Motor neuron (in vitro differentiated cells): ENCODE measurements at regions not wholly inside any gene's neighbourhood (a gene's known extent, or its start where the extent isn't known, plus 50 kb on each side); places are given as distances from the start of the nearest gene placed in this dataset.

Experiments
- ATAC-seq, 8 experiments: fragments of 200-7000 bp; cut with Tn5 transposase; replicated peaks in 6 of 8; 2 replicates each; pipeline ENCODE4 v1.8.0; 2021; ENCODE audit warnings: mild to moderate bottlenecking in 8 of 8, moderate library complexity in 8 of 8
- H3K27ac ChIP-seq, 2 donors: fragments of 250-450 bp; sonication (Bioruptor Pico); 2 replicates each; pipeline ENCODE4 v1.9.0; 2021; ENCODE audit warnings: antibody characterized with exemption in 2 of 2, mild to moderate bottlenecking in 2 of 2, moderate library complexity in 1 of 2
- H3K4me1 ChIP-seq, 2 donors: fragments of 250-450 bp; sonication (Bioruptor Pico); replicated peaks in 1 of 2; 2 replicates each; pipeline ENCODE4 v1.6.1; 2021; ENCODE audit warnings: antibody characterized with exemption in 2 of 2, mild to moderate bottlenecking in 2 of 2, moderate library complexity in 1 of 2
- H3K4me3 ChIP-seq, 5 donors: fragments of 250-450 bp; sonication (Bioruptor Pico); 2 replicates each; pipeline ENCODE4 v1.9.0; 2021; ENCODE audit warnings: antibody characterized with exemption in 5 of 5, mild to moderate bottlenecking in 5 of 5, moderate library complexity in 4 of 5
- WGBS, 10 experiments: fragments of 450-650 bp; shearing (Covaris generic); methylation state at CpG; one replicate each; pipeline ENCODE4 v1.0.0; 2022; 5-methylcytosine and 5-hydroxymethylcytosine counted together
- in situ Hi-C, 9 experiments: fragments of 400-800 bp; cut with MboI; loops; one replicate each; pipeline ENCODE4 v1.15.0; 2021; ENCODE audit warnings: low sequenced_read_pairs in 9 of 9, low pct_unique_long_range_greater_than_20kb in 2 of 9; ENCODE audit not compliant: unreplicated experiment in 9 of 9

- H3K27ac ChIP-seq: no peak overlapping the region
- no peak for ATAC-seq
- in situ Hi-C loops: no loop called here
- WGBS, 10 experiments: 50 to 100% (median 100%) methylated on average over 2 of the region's 23 CpGs; no CpG with 5 or more reads in 7 of the 10 experiments
- no peak overlapping the region for H3K4me3 ChIP-seq
- H3K4me1 ChIP-seq: no peaks in the 10 kb centered on the region
These were observed 129.8 kb downstream of the LRRC30 start for GRCh38 chr18:7360606-7361170.

- no peak overlapping the region for H3K4me3 ChIP-seq
- no peak for ATAC-seq
- H3K27ac ChIP-seq: no peak overlapping the region
- in situ Hi-C loops: no loop called here
- WGBS, 10 experiments: 4 to 96% (median 44%) methylated on average over 2 to 5 of the region's 5 CpGs; no CpG with 5 or more reads in 2 of the 10 experiments
- H3K4me1 ChIP-seq: no peaks in the 10 kb centered on the region
These were observed 132.4 kb downstream of the LRRC30 start for GRCh38 chr18:7363338-7363737.

- Histone ChIP-seq H3K4me3 (no peak overlapping the region), H3K4me1 (peaks cover 3 to 6% of the 10 kb centered on the region in 2 donors), H3K27ac (no peak overlapping the region)
- ATAC-seq: peak in 4 of 8 experiments; percentile 11 to 42 (median 34)
- 7 to 82% (median 60%) methylated on average over 1 to 4 of the region's 7 CpGs; no CpG with 5 or more reads in 5 of the 10 experiments for WGBS, 10 experiments
- in situ Hi-C loops: no loop called here
These were observed 135.7 kb downstream of the LRRC30 start for GRCh38 chr18:7366597-7366996.

- in situ Hi-C loops: no loop called here
- no peak overlapping the region for H3K27ac ChIP-seq
- H3K4me1 ChIP-seq: peaks cover 3 to 6% of the 10 kb centered on the region in 2 donors
- ATAC-seq: no peak
- WGBS, 10 experiments: 17 to 78% (median 52%) methylated on average over 1 to 5 of the region's 7 CpGs; no CpG with 5 or more reads in 4 of the 10 experiments
- no peak overlapping the region for H3K4me3 ChIP-seq
These were observed 136.4 kb downstream of the LRRC30 start for GRCh38 chr18:7367336-7367735.

GRCh38 chr18:7369006-7369405, 138.1 kb downstream of the LRRC30 start:
- ATAC-seq: no peak
- peaks cover 3 to 6% of the 10 kb centered on the region in 2 donors for H3K4me1 ChIP-seq
- in situ Hi-C loops: no loop called here
- no peak overlapping the region for H3K4me3 ChIP-seq
- H3K27ac ChIP-seq: no peak overlapping the region
- 0 to 100% (median 80%) methylated on average over 1 to 7 of the region's 7 CpGs; no CpG with 5 or more reads in 3 of the 10 experiments for WGBS, 10 experiments

GRCh38 chr18:7370375-7370774, 139.5 kb downstream of the LRRC30 start:
- H3K27ac ChIP-seq: no peak overlapping the region
- peak in 6 of 8 experiments; percentile 11 to 92 (median 84) for ATAC-seq
- 20 to 86% (median 76%) methylated on average over 1 to 3 of the region's 7 CpGs; no CpG with 5 or more reads in 3 of the 10 experiments for WGBS, 10 experiments
- in situ Hi-C loops: no loop called here
- H3K4me3 ChIP-seq: no peak overlapping the region
- H3K4me1 ChIP-seq: peaks cover 3 to 6% of the 10 kb centered on the region in 2 donors

GRCh38 chr18:7370802-7371201, 139.9 kb downstream of the LRRC30 start:
- Histone ChIP-seq H3K4me3 (no peak overlapping the region), H3K27ac (no peak overlapping the region)

GRCh38 chr18:7373441-7373840, 142.6 kb downstream of the LRRC30 start:
- WGBS, 10 experiments: 0 to 80% (median 67%) methylated on average over 1 to 6 of the region's 6 CpGs; no CpG with 5 or more reads in 1 of the 10 experiments

More at GRCh38 chr18:7370802-7371201, 139.9 kb downstream of the LRRC30 start:
- ATAC-seq: peak in 6 of 8 experiments; percentile 16 to 80 (median 72)
- H3K4me1 ChIP-seq: peaks cover 3 to 6% of the 10 kb centered on the region in 2 donors
- in situ Hi-C loops: no loop called here
- WGBS, 10 experiments: 0 to 88% (median 49%) methylated on average over 2 to 11 of the region's 11 CpGs; no CpG with 5 or more reads in 2 of the 10 experiments

GRCh38 chr18:7381307-7381706, 150.4 kb downstream of the LRRC30 start:
- Histone ChIP-seq H3K4me3 (no peak overlapping the region), H3K27ac (no peak overlapping the region), H3K4me1 (peaks cover 0 to 28% of the 10 kb centered on the region in 2 donors)
- in situ Hi-C loops: no loop called here
- 36 to 100% (median 92%) methylated on average over 1 to 8 of the region's 9 CpGs; no CpG with 5 or more reads in 1 of the 10 experiments for WGBS, 10 experiments
- ATAC-seq: no peak

More at GRCh38 chr18:7373441-7373840, 142.6 kb downstream of the LRRC30 start:
- no peak overlapping the region for H3K27ac ChIP-seq
- peaks cover 3 to 6% of the 10 kb centered on the region in 2 donors for H3K4me1 ChIP-seq
- H3K4me3 ChIP-seq: no peak overlapping the region
- ATAC-seq: no peak
- in situ Hi-C loops: no loop called here

- H3K4me1 ChIP-seq: peaks cover 0 to 28% of the 10 kb centered on the region in 2 donors
- in situ Hi-C loops: no loop called here
- H3K27ac ChIP-seq: peak overlapping the region in 1 of 2 donors; percentile 32
- H3K4me3 ChIP-seq: no peak overlapping the region
- peak in 5 of 8 experiments; percentile 54 to 92 (median 75) for ATAC-seq
- WGBS, 10 experiments: 0 to 74% (median 25%) methylated on average over 1 to 5 of the region's 5 CpGs; no CpG with 5 or more reads in 3 of the 10 experiments
These were observed 151.6 kb downstream of the LRRC30 start for GRCh38 chr18:7382328-7383001.

- Histone ChIP-seq H3K27ac (peak overlapping the region in 1 of 2 donors; percentile 13), H3K4me3 (no peak overlapping the region), H3K4me1 (peaks cover 0 to 31% of the 10 kb centered on the region in 2 donors)
- WGBS, 10 experiments: 0 to 93% (median 71%) methylated on average over 1 to 10 of the region's 17 CpGs; no CpG with 5 or more reads in 3 of the 10 experiments
- in situ Hi-C loops: no loop called here
- ATAC-seq: peak in 4 of 8 experiments; percentile 18 to 53 (median 18)
These were observed 152.4 kb downstream of the LRRC30 start for GRCh38 chr18:7383002-7383980.

GRCh38 chr18:7388741-7389140, 157.9 kb downstream of the LRRC30 start:
- Histone ChIP-seq H3K4me1 (peaks cover 15 to 30% of the 10 kb centered on the region in 2 donors), H3K27ac (no peak overlapping the region), H3K4me3 (no peak overlapping the region)
- in situ Hi-C loops: no loop called here
- WGBS, 10 experiments: 0 to 20% (median 6%) methylated on average over 1 to 5 of the region's 5 CpGs; no CpG with 5 or more reads in 4 of the 10 experiments
- ATAC-seq: peak in 5 of 8 experiments; percentile 96 to 99 (median 98)
